8988T (cell line): ENCODE measurements at regions not wholly inside any gene's neighbourhood (a gene's known extent, or its start where the extent isn't known, plus 50 kb on each side); places are given as distances from the start of the nearest gene placed in this dataset.
"Not testable (repeated sequence)": the region's sequence is repeated elsewhere in the genome, so short reads cannot be mapped to it uniquely, and the experiment has no call there.

Experiments used
- DNase-seq: peaks from one replicate; pipeline ENCODE4 v3.0.0; 2011

- DNase-seq: no peak
Observed at GRCh38 chr5:42949348-42950115, 90.6 kb downstream of the ANXA2R start.

GRCh38 chr5:42948961-42949347, 91.2 kb downstream of the ANXA2R start:
- no peak for DNase-seq

GRCh38 chr5:42944989-42945388, 95.1 kb downstream of the ANXA2R start:
- peak; percentile 65 for DNase-seq

- DNase-seq: no peak
Observed at GRCh38 chr5:42943931-42944631, 96.0 kb downstream of the ANXA2R start.

- no peak for DNase-seq
Observed at GRCh38 chr5:42940853-42941252, 99.3 kb downstream of the ANXA2R start.

- DNase-seq: not testable (repeated sequence)
Observed at GRCh38 chr5:42932011-42932410, 108.1 kb downstream of the ANXA2R start.

- DNase-seq: not testable (repeated sequence)
Observed at GRCh38 chr5:42931451-42931850, 108.7 kb downstream of the ANXA2R start.

GRCh38 chr5:42930934-42931333, 109.2 kb downstream of the ANXA2R start:
- no peak for DNase-seq

GRCh38 chr5:42929871-42930270, 110.2 kb downstream of the ANXA2R start:
- no peak for DNase-seq

- DNase-seq: no peak
Observed at GRCh38 chr5:42927730-42928129, 112.4 kb downstream of the ANXA2R start.

- DNase-seq: no peak
Observed at GRCh38 chr5:42924686-42925085, 113.0 kb upstream of the SELENOP start.

GRCh38 chr5:42924226-42924625, 112.5 kb upstream of the SELENOP start:
- DNase-seq: no peak

GRCh38 chr5:42923710-42924109, 112.0 kb upstream of the SELENOP start:
- no peak for DNase-seq

GRCh38 chr5:42919600-42919999, 107.9 kb upstream of the SELENOP start:
- no peak for DNase-seq

- no peak for DNase-seq
Observed at GRCh38 chr5:42915306-42915866, 103.7 kb upstream of the SELENOP start.

- DNase-seq: peak; percentile 51
Observed at GRCh38 chr5:42912184-42912798, 100.6 kb upstream of the SELENOP start.

- peak; percentile 69 for DNase-seq
Observed at GRCh38 chr5:42908509-42909488, 97.1 kb upstream of the SELENOP start.

- no peak for DNase-seq
Observed at GRCh38 chr5:42908086-42908485, 96.4 kb upstream of the SELENOP start.

- DNase-seq: no peak
Observed at GRCh38 chr5:42905827-42906226, 94.1 kb upstream of the SELENOP start.

- DNase-seq: no peak
Observed at GRCh38 chr5:42900734-42901133, 89.0 kb upstream of the SELENOP start.

GRCh38 chr5:42898760-42899159, 87.1 kb upstream of the SELENOP start:
- DNase-seq: no peak

GRCh38 chr5:42896523-42896922, 84.8 kb upstream of the SELENOP start:
- no peak for DNase-seq
